ENCODE measurements at regions not wholly inside any gene's neighbourhood (a gene's known extent, or its start where the extent isn't known, plus 50 kb on each side); places are given as distances from the start of the nearest gene placed in this dataset.
"Not testable (repeated sequence)": the region's sequence is repeated elsewhere in the genome, so short reads cannot be mapped to it uniquely, and the experiment has no call there.

GRCh38 chr17:31609996-31610910, 218.8 kb downstream of the RAB11FIP4 start:
- DNase-seq: no peak

GRCh38 chr17:31609331-31609730, 217.9 kb downstream of the RAB11FIP4 start:
- DNase-seq: no peak

GRCh38 chr17:31608659-31609254, 217.3 kb downstream of the RAB11FIP4 start:
- no peak for DNase-seq

- no peak for DNase-seq
Measured at GRCh38 chr17:31605761-31606160, 214.3 kb downstream of the RAB11FIP4 start.

- no peak for DNase-seq
Measured at GRCh38 chr17:31604936-31605335, 213.5 kb downstream of the RAB11FIP4 start.

- not testable (repeated sequence) for DNase-seq
Measured at GRCh38 chr17:31600144-31600543, 208.7 kb downstream of the RAB11FIP4 start.

GRCh38 chr17:31598921-31599571, 207.6 kb downstream of the RAB11FIP4 start:
- DNase-seq: no peak

- no peak for DNase-seq
Measured at GRCh38 chr17:31598399-31598782, 206.9 kb downstream of the RAB11FIP4 start.

- no peak for DNase-seq
Measured at GRCh38 chr17:31597646-31598398, 206.3 kb downstream of the RAB11FIP4 start.

- no peak for DNase-seq
Measured at GRCh38 chr17:31596382-31597323, 205.2 kb downstream of the RAB11FIP4 start.

GRCh38 chr17:31595666-31596381, 204.3 kb downstream of the RAB11FIP4 start:
- no peak for DNase-seq

GRCh38 chr17:31595076-31595475, 203.6 kb downstream of the RAB11FIP4 start:
- no peak for DNase-seq

- no peak for DNase-seq
Measured at GRCh38 chr17:31594416-31594815, 202.9 kb downstream of the RAB11FIP4 start.

- no peak for DNase-seq
Measured at GRCh38 chr17:31593806-31594205, 202.3 kb downstream of the RAB11FIP4 start.

GRCh38 chr17:31591924-31592323, 200.4 kb downstream of the RAB11FIP4 start:
- no peak for DNase-seq

GRCh38 chr17:31588512-31588911, 197.0 kb downstream of the RAB11FIP4 start:
- DNase-seq: no peak

- no peak for DNase-seq
Measured at GRCh38 chr17:31588034-31588433, 196.6 kb downstream of the RAB11FIP4 start.
